Osteocyte (in vitro differentiated cells): ENCODE measurements at regions not wholly inside any gene's neighbourhood (a gene's known extent, or its start where the extent isn't known, plus 50 kb on each side); places are given as distances from the start of the nearest gene placed in this dataset.
A peak's percentile ranks its signal among the peaks of the same experiment; 100 is the strongest.

Experiments used
- DNase-seq: peaks from one replicate; pipeline ENCODE4 v3.0.0; 2021; ENCODE audit warnings: mixed read lengths; ENCODE audit not compliant: unreplicated experiment; ENCODE audit errors: extremely low spot score
- H3K27ac Mint-ChIP-seq: one replicate; pipeline ENCODE4 v1.8.0; 2021; ENCODE audit warnings: mild to moderate bottlenecking, mixed read lengths; ENCODE audit not compliant: unreplicated experiment
- H3K27me3 Mint-ChIP-seq: one replicate; pipeline ENCODE4 v1.8.0; 2021; ENCODE audit warnings: mixed read lengths; ENCODE audit not compliant: unreplicated experiment
- H3K36me3 Mint-ChIP-seq: one replicate; pipeline ENCODE4 v1.8.0; 2021; ENCODE audit warnings: mixed read lengths; ENCODE audit not compliant: unreplicated experiment
- H3K4me1 Mint-ChIP-seq: one replicate; pipeline ENCODE4 v1.8.0; 2021; ENCODE audit warnings: mixed read lengths; ENCODE audit not compliant: unreplicated experiment
- H3K4me3 Mint-ChIP-seq: one replicate; pipeline ENCODE4 v1.8.0; 2021; ENCODE audit warnings: mild to moderate bottlenecking, moderate library complexity, mixed read lengths; ENCODE audit not compliant: unreplicated experiment
- H3K9me3 Mint-ChIP-seq: one replicate; pipeline ENCODE4 v1.8.0; 2021; ENCODE audit warnings: mixed read lengths; ENCODE audit not compliant: unreplicated experiment
- CTCF ChIP-seq: fragments of 200-600 bp; sonication (generic); IDR thresholded peaks from 2 replicates; pipeline ENCODE4 v1.5.0; 2021; ENCODE audit warnings: antibody characterized with exemption, mild to moderate bottlenecking, moderate library complexity

- H3K4me3 Mint-ChIP-seq: no peak overlapping the region
- peaks cover 31% of the 10 kb centered on the region for H3K27me3 Mint-ChIP-seq
- H3K36me3 Mint-ChIP-seq: no peaks in the 10 kb centered on the region
- no peaks in the 10 kb centered on the region for H3K4me1 Mint-ChIP-seq
- no peak for DNase-seq
- H3K9me3 Mint-ChIP-seq: no peaks in the 10 kb centered on the region
- peak; percentile 33 for TF ChIP-seq CTCF
- H3K27ac Mint-ChIP-seq: no peak overlapping the region
These were observed 553.8 kb upstream of the CAMK1G start for GRCh38 chr1:209029737-209030136.

GRCh38 chr1:209030454-209031167 lies 552.9 kb upstream of the CAMK1G start:
- no peak overlapping the region for H3K4me3 Mint-ChIP-seq
- H3K4me1 Mint-ChIP-seq: no peaks in the 10 kb centered on the region
- DNase-seq: no peak
- no peak for TF ChIP-seq CTCF
- H3K27ac Mint-ChIP-seq: no peak overlapping the region
- peaks cover 27% of the 10 kb centered on the region for H3K27me3 Mint-ChIP-seq
- H3K9me3 Mint-ChIP-seq: no peaks in the 10 kb centered on the region
- no peaks in the 10 kb centered on the region for H3K36me3 Mint-ChIP-seq

GRCh38 chr1:209037064-209037463 lies 546.5 kb upstream of the CAMK1G start:
- TF ChIP-seq CTCF: no peak
- H3K27me3 Mint-ChIP-seq: peaks cover 7% of the 10 kb centered on the region

DNA sequence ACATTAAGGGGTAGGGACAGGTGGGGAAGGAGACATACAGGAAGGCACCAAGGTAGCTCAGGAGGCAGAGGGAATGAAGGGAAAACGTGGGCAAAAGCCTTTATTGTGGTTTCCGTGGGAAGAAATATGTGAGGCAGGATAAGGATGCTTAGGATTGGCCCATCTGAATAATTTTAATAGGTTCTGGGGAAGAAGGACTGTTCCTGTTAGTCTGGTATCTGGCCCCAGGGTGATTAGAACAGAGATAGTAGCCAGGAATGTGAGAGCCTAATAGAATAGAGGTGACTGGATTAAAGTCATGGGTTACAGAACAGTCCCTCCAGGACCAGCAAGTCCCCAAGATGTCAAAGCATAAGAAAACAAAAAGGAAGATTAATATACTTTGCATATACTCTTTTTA lies 545.2 kb upstream of the CAMK1G start:
- Mint-ChIP-seq H3K4me3 (no peak overlapping the region), H3K9me3 (no peaks in the 10 kb centered on the region), H3K36me3 (no peaks in the 10 kb centered on the region), H3K27me3 (no peaks in the 10 kb centered on the region), H3K27ac (no peak overlapping the region), H3K4me1 (peaks cover 8% of the 10 kb centered on the region)
- no peak for DNase-seq
- TF ChIP-seq CTCF: no peak

More at GRCh38 chr1:209037064-209037463, 546.5 kb upstream of the CAMK1G start:
- Mint-ChIP-seq H3K4me1 (peaks cover 8% of the 10 kb centered on the region), H3K36me3 (no peaks in the 10 kb centered on the region), H3K27ac (no peak overlapping the region), H3K9me3 (no peaks in the 10 kb centered on the region), H3K4me3 (no peak overlapping the region)
- DNase-seq: no peak

DNA sequence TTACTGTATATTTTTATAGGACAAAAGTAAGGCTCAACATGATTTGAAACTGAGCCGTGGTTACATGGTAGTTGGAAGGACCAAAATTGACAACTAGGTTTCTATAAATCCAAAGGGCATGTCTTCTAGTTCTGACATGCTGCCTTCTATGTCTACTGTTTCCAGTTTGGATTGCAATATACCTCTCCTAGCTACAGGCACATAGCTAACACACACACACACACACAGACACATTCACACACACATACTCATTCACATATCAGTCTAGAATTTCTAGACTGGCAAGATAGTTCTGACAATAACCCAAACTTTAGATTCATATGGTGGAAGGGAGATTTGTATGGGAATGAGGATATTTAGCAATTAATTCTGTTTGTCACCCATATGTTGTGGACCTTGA lies 544.8 kb upstream of the CAMK1G start:
- no peak for DNase-seq
- Mint-ChIP-seq H3K4me1 (peaks cover 8% of the 10 kb centered on the region), H3K4me3 (no peak overlapping the region), H3K27me3 (no peaks in the 10 kb centered on the region), H3K36me3 (no peaks in the 10 kb centered on the region), H3K27ac (no peak overlapping the region), H3K9me3 (no peaks in the 10 kb centered on the region)
- TF ChIP-seq CTCF: no peak
